Body of pancreas (tissue), 4 donors: ENCODE measurements at regions not wholly inside any gene's neighbourhood (a gene's known extent, or its start where the extent isn't known, plus 50 kb on each side); places are given as distances from the start of the nearest gene placed in this dataset.

Experiments
- POLR2A ChIP-seq, 3 donors: fragments of 450-650 bp; IDR thresholded peaks; one replicate each; pipeline ENCODE4 v1.6.1; 2016; ENCODE audit warnings: antibody characterized with exemption in 3 of 3, mild to moderate bottlenecking in 2 of 3
- TF ChIP-seq, protein P1 (sequence below), 7 experiments: fragments of 450-650 bp in 4 of 7; fragments of 200-600 bp in 3 of 7; sonication (generic) in 3 of 7; IDR thresholded peaks; one replicate each; pipeline ENCODE4 v1.5.1; 2016 to 2019; ENCODE audit warnings: antibody characterized with exemption in 7 of 7

DNA sequence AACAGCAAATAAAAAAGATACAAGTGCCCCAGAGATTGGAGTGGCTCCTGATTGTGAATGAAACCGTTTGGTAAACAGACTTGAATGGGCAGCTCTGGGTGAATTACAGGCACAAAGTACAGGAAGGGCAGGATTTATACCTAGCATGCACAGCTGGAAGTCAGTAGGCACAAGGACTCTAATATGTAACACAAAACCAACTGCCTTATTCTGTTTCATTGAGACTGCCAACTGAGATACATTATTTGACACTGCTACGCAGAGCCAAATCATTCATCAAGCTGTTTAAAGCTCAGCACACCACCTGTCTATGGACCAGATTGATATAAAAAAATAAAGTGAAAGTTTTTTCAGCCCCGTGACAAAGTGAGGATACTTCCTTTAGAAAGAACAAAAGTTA, 541.2 kb downstream of the NUP35 start:
- TF ChIP-seq, protein P1, sequence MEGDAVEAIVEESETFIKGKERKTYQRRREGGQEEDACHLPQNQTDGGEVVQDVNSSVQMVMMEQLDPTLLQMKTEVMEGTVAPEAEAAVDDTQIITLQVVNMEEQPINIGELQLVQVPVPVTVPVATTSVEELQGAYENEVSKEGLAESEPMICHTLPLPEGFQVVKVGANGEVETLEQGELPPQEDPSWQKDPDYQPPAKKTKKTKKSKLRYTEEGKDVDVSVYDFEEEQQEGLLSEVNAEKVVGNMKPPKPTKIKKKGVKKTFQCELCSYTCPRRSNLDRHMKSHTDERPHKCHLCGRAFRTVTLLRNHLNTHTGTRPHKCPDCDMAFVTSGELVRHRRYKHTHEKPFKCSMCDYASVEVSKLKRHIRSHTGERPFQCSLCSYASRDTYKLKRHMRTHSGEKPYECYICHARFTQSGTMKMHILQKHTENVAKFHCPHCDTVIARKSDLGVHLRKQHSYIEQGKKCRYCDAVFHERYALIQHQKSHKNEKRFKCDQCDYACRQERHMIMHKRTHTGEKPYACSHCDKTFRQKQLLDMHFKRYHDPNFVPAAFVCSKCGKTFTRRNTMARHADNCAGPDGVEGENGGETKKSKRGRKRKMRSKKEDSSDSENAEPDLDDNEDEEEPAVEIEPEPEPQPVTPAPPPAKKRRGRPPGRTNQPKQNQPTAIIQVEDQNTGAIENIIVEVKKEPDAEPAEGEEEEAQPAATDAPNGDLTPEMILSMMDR (IDR thresholded peaks at IDR 0.05), result no peak
- TF ChIP-seq POLR2A (IDR thresholded peaks at IDR 0.05), result no peak
